HCT116 (cell line): ENCODE measurements at regions not wholly inside any gene's neighbourhood (a gene's known extent, or its start where the extent isn't known, plus 50 kb on each side); places are given as distances from the start of the nearest gene placed in this dataset.

Experiments used
- ATAC-seq: fragments of 200-7000 bp; cut with Tn5 transposase; 2 replicates; pipeline ENCODE4 v1.9.1; 2020; ENCODE audit warnings: mild to moderate bottlenecking, moderate library complexity
- BruUV-seq: library from RNA; stranded (reverse); fragments of 400-500 nt; replicated peaks from 2 replicates; lab custom pipeline; 2021; lab: Mats Ljungman, UMichigan
- CTCF ChIA-PET: fragments of 300-600 bp; sonication (Branson Sonifier 250); formaldehyde crosslinking; loops from one replicate; lab custom pipeline; 2021; ENCODE audit warnings: antibody characterized with exemption; lab: Charles Lee
- POLR2A ChIA-PET: fragments of 300-600, 350-600 bp; sonication (Branson Sonifier 250); formaldehyde crosslinking; loops from one replicate; lab custom pipeline; 2021; ENCODE audit warnings: antibody characterized with exemption; lab: Charles Lee
- RAD21 ChIA-PET, 2 experiments: fragments of 300-600 bp; sonication (Branson Sonifier 250); formaldehyde crosslinking; loops; one replicate each; lab custom pipeline; 2023; ENCODE audit warnings: low total read pairs in 2 of 2; ENCODE audit not compliant: uncharacterized antibody in 2 of 2, unreplicated experiment in 2 of 2, low non-redundant PET in 1 of 2; lab: Charles Lee
- DNase-seq: peaks from one replicate; pipeline ENCODE4 v3.0.0-alpha.2; 2010; ENCODE audit warnings: low read depth, low spot score
- H2AFZ ChIP-seq: fragments of 200-600 bp; shearing (Covaris generic), sonication (generic); 2 replicates; pipeline ENCODE4 v1.6.1; 2017; ENCODE audit warnings: low read depth, mixed run types, mixed read lengths, antibody characterized with exemption, low read length; ENCODE audit not compliant: poor library complexity, severe bottlenecking
- H3K27ac ChIP-seq: 2 replicates; pipeline ENCODE4 v1.5.1; 2012; ENCODE audit warnings: low read depth, low read length
- H3K27me3 ChIP-seq: fragments of 200-600 bp; sonication (generic); 2 replicates; pipeline ENCODE4 v1.6.1; 2016; ENCODE audit warnings: mixed run types, low read length, mixed read lengths; ENCODE audit not compliant: insufficient read depth
- H3K36me3 ChIP-seq, 2 experiments: fragments of 200-500 bp in 1 of 2; fragments of 200-600 bp in 1 of 2; sonication (Bioruptor generic) in 1 of 2; sonication (generic) in 1 of 2; 2 replicates each; pipeline versions ENCODE4 v1.5.1 to v1.6.1; 2014 to 2016; ENCODE audit warnings: low read length in 2 of 2, inconsistent platforms in 1 of 2, mixed read lengths in 1 of 2, mixed run types in 1 of 2; ENCODE audit not compliant: insufficient read depth in 2 of 2, control insufficient read depth in 1 of 2
- H3K4me1 ChIP-seq, 2 experiments: fragments of 200-600 bp in 1 of 2; sonication (generic) in 1 of 2; 2 replicates each; pipeline versions ENCODE4 v1.5.1 to v1.6.1; 2012 to 2017; ENCODE audit warnings: low read length in 2 of 2, inconsistent platforms in 1 of 2, mild to moderate bottlenecking in 1 of 2, mixed read lengths in 1 of 2, mixed run types in 1 of 2, moderate library complexity in 1 of 2; ENCODE audit not compliant: insufficient read depth in 2 of 2, control insufficient read depth in 1 of 2
- H3K4me2 ChIP-seq: fragments of 200-600 bp; sonication (generic); 2 replicates; pipeline ENCODE4 v1.6.1; 2017; ENCODE audit warnings: mixed run types, low read length, mixed read lengths
- H3K4me3 ChIP-seq, 2 experiments: fragments of 200-600 bp in 1 of 2; sonication (generic) in 1 of 2; replicated peaks in 1 of 2; 2 replicates each; pipeline ENCODE4 v1.5.1; 2011 to 2016; ENCODE audit warnings: low read length in 2 of 2, control low read depth in 1 of 2, low read depth in 1 of 2, mild to moderate bottlenecking in 1 of 2, mixed read lengths in 1 of 2, mixed run types in 1 of 2
- H3K79me2 ChIP-seq: fragments of 200-600 bp; sonication (generic); 2 replicates; pipeline ENCODE4 v1.6.1; 2017; ENCODE audit warnings: mild to moderate bottlenecking, mixed run types, low read length, moderate library complexity, mixed read lengths; ENCODE audit not compliant: insufficient read depth
- H3K9ac ChIP-seq: fragments of 200-600 bp; sonication (generic); 2 replicates; pipeline ENCODE4 v1.6.1; 2016; ENCODE audit warnings: low read length, mixed read lengths
- H3K9me2 ChIP-seq: fragments of 200-600 bp; sonication (generic), shearing (Covaris generic); 2 replicates; pipeline ENCODE4 v1.6.1; 2017; ENCODE audit warnings: mixed run types, mild to moderate bottlenecking, moderate library complexity; ENCODE audit not compliant: insufficient read depth
- H3K9me3 ChIP-seq, 2 experiments: fragments of 200-500 bp in 1 of 2; fragments of 200-600 bp in 1 of 2; sonication (Bioruptor generic) in 1 of 2; sonication (generic) in 1 of 2; 2 replicates each; pipeline ENCODE4 v1.6.1; 2014 to 2017; ENCODE audit warnings: low read length in 2 of 2, mixed read lengths in 2 of 2, inconsistent platforms in 1 of 2, low read depth in 1 of 2, mild to moderate bottlenecking in 1 of 2, mixed run types in 1 of 2, moderate library complexity in 1 of 2; ENCODE audit not compliant: control insufficient read depth in 1 of 2, insufficient read depth in 1 of 2
- H4K20me1 ChIP-seq: fragments of 200-600 bp; sonication (generic), shearing (Covaris generic); 2 replicates; pipeline ENCODE4 v1.6.1; 2017; ENCODE audit warnings: mixed run types, mild to moderate bottlenecking, moderate library complexity; ENCODE audit not compliant: insufficient read depth
- CBX3 ChIP-seq: IDR thresholded peaks from 2 replicates; pipeline ENCODE4 v1.6.1; 2012; ENCODE audit warnings: low read depth
- CEBPB ChIP-seq: IDR thresholded peaks from 2 replicates; pipeline ENCODE4 v1.6.1; 2012; ENCODE audit warnings: low read depth
- EGR1 ChIP-seq: IDR thresholded peaks from 2 replicates; pipeline ENCODE4 v1.6.1; 2012; ENCODE audit warnings: low read depth
- ELF1 ChIP-seq: IDR thresholded peaks from 2 replicates; pipeline ENCODE4 v1.6.1; 2012; ENCODE audit warnings: low read depth, borderline replicate concordance
- EZH2 ChIP-seq: fragments of 200-600 bp; sonication (generic); IDR thresholded peaks from 2 replicates; pipeline ENCODE4 v1.6.1; 2017; ENCODE audit warnings: antibody characterized with exemption, mixed run types
- EZH2phosphoT487 ChIP-seq: fragments of 200-600 bp; IDR thresholded peaks from 2 replicates; pipeline ENCODE4 v1.6.1; 2018; ENCODE audit warnings: antibody characterized with exemption, borderline replicate concordance
- FOSL1 ChIP-seq: IDR thresholded peaks from 2 replicates; pipeline ENCODE4 v1.6.1; 2012; ENCODE audit warnings: low read depth
- JUND ChIP-seq: IDR thresholded peaks from 2 replicates; pipeline ENCODE4 v1.6.1; 2012
- POLR2A ChIP-seq: IDR thresholded peaks from 2 replicates; pipeline ENCODE4 v1.7.0; 2011; ENCODE audit warnings: borderline replicate concordance; ENCODE audit not compliant: insufficient read depth, insufficient read length; ENCODE audit errors: extremely low read depth
- POLR2AphosphoS5 ChIP-seq: IDR thresholded peaks from 2 replicates; pipeline ENCODE4 v1.6.1; 2011; ENCODE audit warnings: mild to moderate bottlenecking, low read depth, low read length, moderate library complexity
- RAD21 ChIP-seq: IDR thresholded peaks from 2 replicates; pipeline ENCODE4 v1.6.1; 2012; ENCODE audit warnings: low read depth, mild to moderate bottlenecking
- SIN3A ChIP-seq: IDR thresholded peaks from 2 replicates; pipeline ENCODE4 v1.6.1; 2012; ENCODE audit warnings: low read depth
- SP1 ChIP-seq: IDR thresholded peaks from 2 replicates; pipeline ENCODE4 v1.6.1; 2012; ENCODE audit warnings: low read depth
- TCF7L2 ChIP-seq: IDR thresholded peaks from 2 replicates; pipeline ENCODE4 v1.7.0; 2011; ENCODE audit warnings: borderline replicate concordance, inconsistent platforms; ENCODE audit not compliant: insufficient read depth, insufficient read length; ENCODE audit errors: extremely low read depth
- YY1 ChIP-seq: IDR thresholded peaks from 2 replicates; pipeline ENCODE4 v1.6.1; 2011; ENCODE audit warnings: low read length, low read depth, moderate library complexity, mild to moderate bottlenecking; ENCODE audit not compliant: insufficient replicate concordance; ENCODE audit errors: extremely low read depth
- ZNF274 ChIP-seq: fragments of 200-500 bp; sonication (Bioruptor generic); IDR thresholded peaks from 2 replicates; pipeline ENCODE4 v1.6.1; 2014; ENCODE audit warnings: mild to moderate bottlenecking, low read depth, low read length, inconsistent platforms
- intact Hi-C: fragments of 100-400 bp; cut with micrococcal nuclease; formaldehyde crosslinking; loops from 2 replicates; pipeline ENCODE4 v1.10.0; 2022
- TF ChIP-seq, protein P1 (sequence below): IDR thresholded peaks from 2 replicates; pipeline ENCODE4 v1.6.1; 2011; ENCODE audit warnings: mild to moderate bottlenecking, low read length, moderate library complexity; ENCODE audit not compliant: insufficient replicate concordance; ENCODE audit errors: extremely low read depth
- TF ChIP-seq, protein P2 (sequence below), 3 experiments: fragments of 200-600 bp in 1 of 3; sonication (generic) in 1 of 3; IDR thresholded peaks in 2 of 3; conservative IDR thresholded peaks in 1 of 3; 2 replicates each; pipeline ENCODE4 v1.5.1; 2012 to 2017; ENCODE audit warnings: low read depth in 2 of 3, low read length in 2 of 3, antibody characterized with exemption in 1 of 3, borderline replicate concordance in 1 of 3, control low read depth in 1 of 3, mild to moderate bottlenecking in 1 of 3, mixed read lengths in 1 of 3, mixed run types in 1 of 3, moderate library complexity in 1 of 3; ENCODE audit not compliant: insufficient read depth in 1 of 3
- TF ChIP-seq, protein P3 (sequence below): IDR thresholded peaks from 2 replicates; pipeline ENCODE4 v1.6.1; 2012
- TF ChIP-seq, protein P4 (sequence below): IDR thresholded peaks from 2 replicates; pipeline ENCODE4 v1.6.1; 2012

DNA sequence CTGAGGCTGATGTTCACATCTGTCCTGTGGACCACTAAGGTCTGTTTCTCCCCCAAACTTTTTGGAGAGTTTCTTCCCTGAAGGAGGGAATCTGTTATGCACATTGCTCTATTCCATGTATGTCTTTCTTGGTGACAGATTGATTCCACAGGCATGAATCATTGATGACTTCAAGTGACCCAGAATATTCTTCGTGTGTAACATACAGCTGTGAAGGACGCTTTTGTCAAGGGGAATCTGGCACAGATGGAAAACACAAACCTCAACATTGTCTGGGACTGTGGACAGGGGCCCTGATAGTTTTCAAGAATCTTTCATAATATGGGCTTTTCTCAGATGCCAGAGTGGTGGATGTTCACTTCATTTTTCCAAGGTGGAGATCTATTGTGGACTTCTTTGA, 223.1 kb upstream of the MAF start:
- Histone ChIP-seq H3K36me3 (no peaks in the 10 kb centered on the region), H2AFZ (no peak overlapping the region), H3K27me3 (no peaks in the 10 kb centered on the region), H3K27ac (no peak overlapping the region), H3K4me3 (no peak overlapping the region), H3K4me2 (no peak overlapping the region), H3K9me3 (peaks cover 44 to 47% of the 10 kb centered on the region in 2 experiments; a peak in 2 of 4 replicates), H3K9me2 (no peaks in the 10 kb centered on the region), H3K9ac (no peak overlapping the region), H3K79me2 (no peaks in the 10 kb centered on the region), H3K4me1 (no peaks in the 10 kb centered on the region), H4K20me1 (no peaks in the 10 kb centered on the region)
- intact Hi-C loops = no loop called here
- ChIA-PET CTCF (no interaction called here), POLR2A (no interaction called here), RAD21 (no interaction called here)
- TF ChIP-seq CBX3 = no peak
- TF ChIP-seq POLR2AphosphoS5 = no peak
- TF ChIP-seq POLR2A = no peak
- no peak for TF ChIP-seq EGR1
- TF ChIP-seq TCF7L2 = no peak
- TF ChIP-seq SP1 = no peak
- TF ChIP-seq, protein P1, sequence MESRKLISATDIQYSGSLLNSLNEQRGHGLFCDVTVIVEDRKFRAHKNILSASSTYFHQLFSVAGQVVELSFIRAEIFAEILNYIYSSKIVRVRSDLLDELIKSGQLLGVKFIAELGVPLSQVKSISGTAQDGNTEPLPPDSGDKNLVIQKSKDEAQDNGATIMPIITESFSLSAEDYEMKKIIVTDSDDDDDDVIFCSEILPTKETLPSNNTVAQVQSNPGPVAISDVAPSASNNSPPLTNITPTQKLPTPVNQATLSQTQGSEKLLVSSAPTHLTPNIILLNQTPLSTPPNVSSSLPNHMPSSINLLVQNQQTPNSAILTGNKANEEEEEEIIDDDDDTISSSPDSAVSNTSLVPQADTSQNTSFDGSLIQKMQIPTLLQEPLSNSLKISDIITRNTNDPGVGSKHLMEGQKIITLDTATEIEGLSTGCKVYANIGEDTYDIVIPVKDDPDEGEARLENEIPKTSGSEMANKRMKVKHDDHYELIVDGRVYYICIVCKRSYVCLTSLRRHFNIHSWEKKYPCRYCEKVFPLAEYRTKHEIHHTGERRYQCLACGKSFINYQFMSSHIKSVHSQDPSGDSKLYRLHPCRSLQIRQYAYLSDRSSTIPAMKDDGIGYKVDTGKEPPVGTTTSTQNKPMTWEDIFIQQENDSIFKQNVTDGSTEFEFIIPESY = no peak
- TF ChIP-seq ZNF274 = no peak
- no peak for TF ChIP-seq RAD21
- TF ChIP-seq, protein P2, sequence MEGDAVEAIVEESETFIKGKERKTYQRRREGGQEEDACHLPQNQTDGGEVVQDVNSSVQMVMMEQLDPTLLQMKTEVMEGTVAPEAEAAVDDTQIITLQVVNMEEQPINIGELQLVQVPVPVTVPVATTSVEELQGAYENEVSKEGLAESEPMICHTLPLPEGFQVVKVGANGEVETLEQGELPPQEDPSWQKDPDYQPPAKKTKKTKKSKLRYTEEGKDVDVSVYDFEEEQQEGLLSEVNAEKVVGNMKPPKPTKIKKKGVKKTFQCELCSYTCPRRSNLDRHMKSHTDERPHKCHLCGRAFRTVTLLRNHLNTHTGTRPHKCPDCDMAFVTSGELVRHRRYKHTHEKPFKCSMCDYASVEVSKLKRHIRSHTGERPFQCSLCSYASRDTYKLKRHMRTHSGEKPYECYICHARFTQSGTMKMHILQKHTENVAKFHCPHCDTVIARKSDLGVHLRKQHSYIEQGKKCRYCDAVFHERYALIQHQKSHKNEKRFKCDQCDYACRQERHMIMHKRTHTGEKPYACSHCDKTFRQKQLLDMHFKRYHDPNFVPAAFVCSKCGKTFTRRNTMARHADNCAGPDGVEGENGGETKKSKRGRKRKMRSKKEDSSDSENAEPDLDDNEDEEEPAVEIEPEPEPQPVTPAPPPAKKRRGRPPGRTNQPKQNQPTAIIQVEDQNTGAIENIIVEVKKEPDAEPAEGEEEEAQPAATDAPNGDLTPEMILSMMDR (IDR thresholded peaks at IDR 0.05 in 2 of 3, conservative IDR thresholded peaks at IDR 0.05 in 1 of 3; ENCODE audit: borderline replicate concordance in 1 of 3, insufficient read depth in 1 of 3, low read depth in 2 of 3, low read length in 2 of 3) = no peak
- no peak for TF ChIP-seq EZH2
- TF ChIP-seq JUND = no peak
- no peak for TF ChIP-seq FOSL1
- no peak for TF ChIP-seq EZH2phosphoT487
- TF ChIP-seq ELF1 = no peak
- no peak for TF ChIP-seq CEBPB
- no peak for TF ChIP-seq YY1
- no peak for TF ChIP-seq SIN3A
- TF ChIP-seq, protein P3, sequence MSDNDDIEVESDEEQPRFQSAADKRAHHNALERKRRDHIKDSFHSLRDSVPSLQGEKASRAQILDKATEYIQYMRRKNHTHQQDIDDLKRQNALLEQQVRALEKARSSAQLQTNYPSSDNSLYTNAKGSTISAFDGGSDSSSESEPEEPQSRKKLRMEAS = no peak
- TF ChIP-seq, protein P4, sequence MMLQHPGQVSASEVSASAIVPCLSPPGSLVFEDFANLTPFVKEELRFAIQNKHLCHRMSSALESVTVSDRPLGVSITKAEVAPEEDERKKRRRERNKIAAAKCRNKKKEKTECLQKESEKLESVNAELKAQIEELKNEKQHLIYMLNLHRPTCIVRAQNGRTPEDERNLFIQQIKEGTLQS = no peak
- no peak for DNase-seq
- no TSS peak for BruUV-seq
- no peak for ATAC-seq
